Smooth muscle cell (in vitro differentiated cells): ENCODE measurements at regions not wholly inside any gene's neighbourhood (a gene's known extent, or its start where the extent isn't known, plus 50 kb on each side); places are given as distances from the start of the nearest gene placed in this dataset.

Experiments
- DNase-seq: peaks from one replicate; lab custom pipeline; 2025; ENCODE audit not compliant: unreplicated experiment; lab: John Stamatoyannopoulos, UW
- H2AFZ ChIP-seq: fragments of 200-600 bp; sonication (generic); 2 replicates; pipeline ENCODE4 v1.6.0; 2016; ENCODE audit warnings: antibody characterized with exemption, low read depth, mild to moderate bottlenecking
- H3F3A ChIP-seq: fragments of 200-600 bp; sonication (generic); 2 replicates; pipeline ENCODE4 v1.6.0; 2017; ENCODE audit warnings: antibody characterized with exemption, low read depth
- H3K27ac ChIP-seq: fragments of 200-600 bp; sonication (generic); 2 replicates; pipeline ENCODE4 v1.5.1; 2016; ENCODE audit warnings: low read depth, mild to moderate bottlenecking
- H3K27me3 ChIP-seq: fragments of 200-600 bp; sonication (generic); 2 replicates; pipeline ENCODE4 v1.6.1; 2016; ENCODE audit warnings: low read depth, mild to moderate bottlenecking
- H3K36me3 ChIP-seq: fragments of 200-600 bp; sonication (generic); 2 replicates; pipeline ENCODE4 v1.5.1; 2016; ENCODE audit warnings: low read depth
- H3K4me1 ChIP-seq: fragments of 200-600 bp; sonication (generic); 2 replicates; pipeline ENCODE4 v1.5.1; 2016; ENCODE audit warnings: low read depth
- H3K4me2 ChIP-seq: fragments of 200-600 bp; sonication (generic); 2 replicates; pipeline ENCODE4 v1.6.0; 2016; ENCODE audit warnings: mild to moderate bottlenecking
- H3K4me3 ChIP-seq: fragments of 200-600 bp; sonication (generic); 2 replicates; pipeline ENCODE4 v1.5.1; 2016; ENCODE audit warnings: mild to moderate bottlenecking
- H3K79me2 ChIP-seq: fragments of 200-600 bp; sonication (generic); 2 replicates; pipeline ENCODE4 v1.6.0; 2016; ENCODE audit warnings: low read depth, mild to moderate bottlenecking
- H3K9ac ChIP-seq: fragments of 200-600 bp; sonication (generic); 2 replicates; pipeline ENCODE4 v1.6.0; 2016; ENCODE audit warnings: low read depth
- H3K9me3 ChIP-seq: fragments of 200-600 bp; sonication (generic); replicated peaks from 2 replicates; pipeline ENCODE4 v1.5.1; 2016; ENCODE audit warnings: low read depth
- H4K20me1 ChIP-seq: fragments of 200-600 bp; sonication (generic); 2 replicates; pipeline ENCODE4 v1.6.0; 2016; ENCODE audit warnings: low read depth
- WGBS: methylation state at CpG from one replicate; pipeline ENCODE4 v1.1.7; 2016; ENCODE audit warnings: low lambda C conversion rate; 5-methylcytosine and 5-hydroxymethylcytosine counted together
- TF ChIP-seq, protein P1 (sequence below): fragments of 200-600 bp; sonication (generic); IDR thresholded peaks from 2 replicates; pipeline ENCODE4 v1.5.1; 2017; ENCODE audit warnings: borderline replicate concordance, mild to moderate bottlenecking, antibody characterized with exemption; ENCODE audit not compliant: insufficient read depth, poor library complexity, severe bottlenecking

DNA sequence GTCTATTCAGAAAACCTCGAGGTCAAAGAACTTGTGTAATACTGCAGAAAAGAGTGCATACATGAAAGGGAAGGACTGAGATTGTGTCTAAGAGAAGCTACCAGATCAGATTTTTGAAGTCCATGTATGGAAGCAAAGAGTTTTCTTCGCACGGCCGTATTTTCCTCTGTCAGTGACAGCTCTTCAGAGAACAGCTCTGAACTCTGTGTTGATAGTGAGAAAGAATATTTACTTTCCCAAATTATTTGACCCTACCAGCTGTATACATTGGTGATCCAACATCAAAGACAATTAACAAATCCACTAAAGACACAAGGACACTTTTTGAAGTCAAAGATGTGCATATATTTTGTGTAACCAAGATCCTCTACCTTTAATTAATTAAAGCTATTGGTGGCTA, 107.8 kb upstream of the PSMD7 start:
- Histone ChIP-seq H3K4me2 (no peak overlapping the region), H3K9ac (no peak overlapping the region), H2AFZ (no peak overlapping the region), H3K27ac (no peak overlapping the region), H3K4me1 (no peaks in the 10 kb centered on the region), H3F3A (no peaks in the 10 kb centered on the region), H4K20me1 (no peaks in the 10 kb centered on the region), H3K27me3 (no peaks in the 10 kb centered on the region), H3K79me2 (no peaks in the 10 kb centered on the region), H3K36me3 (no peaks in the 10 kb centered on the region), H3K4me3 (no peak overlapping the region), H3K9me3 (no peaks in the 10 kb centered on the region)
- WGBS = 88% methylated on average over 4 of the region's 4 CpGs
- no peak for DNase-seq
- TF ChIP-seq, protein P1, sequence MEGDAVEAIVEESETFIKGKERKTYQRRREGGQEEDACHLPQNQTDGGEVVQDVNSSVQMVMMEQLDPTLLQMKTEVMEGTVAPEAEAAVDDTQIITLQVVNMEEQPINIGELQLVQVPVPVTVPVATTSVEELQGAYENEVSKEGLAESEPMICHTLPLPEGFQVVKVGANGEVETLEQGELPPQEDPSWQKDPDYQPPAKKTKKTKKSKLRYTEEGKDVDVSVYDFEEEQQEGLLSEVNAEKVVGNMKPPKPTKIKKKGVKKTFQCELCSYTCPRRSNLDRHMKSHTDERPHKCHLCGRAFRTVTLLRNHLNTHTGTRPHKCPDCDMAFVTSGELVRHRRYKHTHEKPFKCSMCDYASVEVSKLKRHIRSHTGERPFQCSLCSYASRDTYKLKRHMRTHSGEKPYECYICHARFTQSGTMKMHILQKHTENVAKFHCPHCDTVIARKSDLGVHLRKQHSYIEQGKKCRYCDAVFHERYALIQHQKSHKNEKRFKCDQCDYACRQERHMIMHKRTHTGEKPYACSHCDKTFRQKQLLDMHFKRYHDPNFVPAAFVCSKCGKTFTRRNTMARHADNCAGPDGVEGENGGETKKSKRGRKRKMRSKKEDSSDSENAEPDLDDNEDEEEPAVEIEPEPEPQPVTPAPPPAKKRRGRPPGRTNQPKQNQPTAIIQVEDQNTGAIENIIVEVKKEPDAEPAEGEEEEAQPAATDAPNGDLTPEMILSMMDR = no peak

DNA sequence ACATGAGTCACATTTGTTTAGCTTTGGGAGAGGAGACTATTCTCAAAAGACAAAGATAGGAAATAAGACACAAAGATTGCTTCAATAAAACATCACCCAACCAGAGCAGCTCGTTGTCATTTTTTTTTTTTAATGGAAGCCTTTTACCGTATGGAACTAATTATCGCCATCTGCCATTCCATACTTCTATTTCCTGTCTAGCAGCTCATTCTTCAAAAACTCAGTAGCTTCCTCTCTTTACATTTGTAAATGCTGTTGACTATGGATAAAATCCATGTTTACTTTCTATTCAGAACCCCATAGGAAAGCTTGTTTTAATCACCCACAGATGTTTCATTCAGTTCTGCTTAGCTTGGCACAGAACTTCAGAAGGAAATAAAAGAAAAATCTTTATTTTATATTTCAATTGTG, 110.0 kb upstream of the PSMD7 start:
- WGBS = 34% methylated on average over 3 of the region's 3 CpGs
- no peaks in the 10 kb centered on the region for H3K27me3 ChIP-seq
- no peaks in the 10 kb centered on the region for H3K36me3 ChIP-seq
- no peaks in the 10 kb centered on the region for H3K9me3 ChIP-seq
- no peak overlapping the region for H3K9ac ChIP-seq
- DNase-seq = no peak
- no peak overlapping the region for H3K4me3 ChIP-seq
- H3K4me1 ChIP-seq = no peaks in the 10 kb centered on the region
- no peaks in the 10 kb centered on the region for H3K79me2 ChIP-seq
- H3F3A ChIP-seq = no peaks in the 10 kb centered on the region
- peak overlapping the region; percentile 65 for H3K4me2 ChIP-seq
- no peak overlapping the region for H3K27ac ChIP-seq
- TF ChIP-seq, protein P1 = no peak
- H2AFZ ChIP-seq = no peak overlapping the region
- no peaks in the 10 kb centered on the region for H4K20me1 ChIP-seq

DNA sequence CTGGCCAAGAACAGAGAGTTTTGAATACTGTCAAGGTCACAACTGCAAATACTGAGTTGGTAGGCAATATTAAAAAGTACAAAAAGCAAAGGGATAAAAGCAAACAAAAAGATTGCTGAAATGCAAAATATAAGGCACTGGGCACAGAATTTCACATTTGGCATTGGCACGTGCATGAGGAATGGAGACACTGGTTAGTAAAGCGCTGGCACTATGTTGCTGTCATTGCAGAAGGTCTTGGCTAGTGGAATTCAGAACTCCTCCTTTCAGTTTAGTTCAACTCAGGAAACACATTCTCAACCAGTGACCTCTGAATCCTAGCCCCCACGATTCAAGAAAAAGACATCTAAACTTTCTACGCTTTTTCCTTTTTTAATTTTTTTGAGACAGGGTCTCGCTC, 111.8 kb upstream of the PSMD7 start:
- H3K27me3 ChIP-seq = no peaks in the 10 kb centered on the region
- H3K79me2 ChIP-seq = no peaks in the 10 kb centered on the region
- no peaks in the 10 kb centered on the region for H3F3A ChIP-seq
- H3K4me1 ChIP-seq = no peaks in the 10 kb centered on the region
- no peaks in the 10 kb centered on the region for H3K36me3 ChIP-seq
- no peaks in the 10 kb centered on the region for H3K9me3 ChIP-seq
- no peak overlapping the region for H3K4me2 ChIP-seq
- no peak overlapping the region for H3K9ac ChIP-seq
- H4K20me1 ChIP-seq = no peaks in the 10 kb centered on the region
- no peak overlapping the region for H2AFZ ChIP-seq
- TF ChIP-seq, protein P1 = no peak
- H3K27ac ChIP-seq = no peak overlapping the region
- WGBS = 96% methylated on average over 5 of the region's 5 CpGs
- DNase-seq = no peak
- H3K4me3 ChIP-seq = no peak overlapping the region

DNA sequence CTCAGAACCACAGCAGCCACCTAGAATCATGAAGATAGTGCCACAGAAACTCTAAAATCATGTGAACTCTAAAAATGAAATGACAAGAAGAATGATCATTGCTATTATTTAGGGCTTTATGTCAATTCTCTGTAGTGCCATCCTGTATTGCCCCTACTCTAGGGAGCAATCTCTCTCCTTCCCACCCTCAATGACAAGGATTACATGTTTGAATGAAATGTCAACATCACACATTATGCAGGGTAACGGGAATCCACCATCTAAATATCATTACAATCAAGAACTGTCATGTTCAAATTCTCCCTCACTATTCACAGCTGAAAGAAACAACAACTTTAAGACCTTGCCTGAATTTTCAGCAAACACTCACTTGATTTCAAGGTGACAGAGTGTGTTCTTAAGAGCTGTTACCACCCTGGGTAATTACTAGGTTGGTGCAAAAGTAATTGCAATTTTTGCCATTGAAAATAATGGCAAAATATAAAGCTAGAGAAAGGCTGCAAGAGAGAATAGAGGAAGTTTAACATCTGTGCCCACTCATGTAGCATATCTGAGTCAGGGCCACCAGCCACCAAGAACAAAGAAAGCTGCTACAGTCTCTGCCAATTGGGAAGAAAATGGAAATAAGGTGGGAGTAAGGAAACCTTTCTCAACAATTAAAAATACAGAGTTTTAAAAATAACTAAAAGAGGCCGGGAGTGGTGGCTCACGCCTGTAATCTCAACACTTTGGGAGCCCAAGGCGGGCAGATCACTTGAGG, 112.8 kb upstream of the PSMD7 start:
- H4K20me1 ChIP-seq = no peaks in the 10 kb centered on the region
- H3K27me3 ChIP-seq = no peaks in the 10 kb centered on the region
- H3K9ac ChIP-seq = no peak overlapping the region
- H2AFZ ChIP-seq = no peak overlapping the region
- H3K36me3 ChIP-seq = no peaks in the 10 kb centered on the region
- H3K4me3 ChIP-seq = no peak overlapping the region
- 93% methylated on average over 4 of the region's 4 CpGs for WGBS
- H3K9me3 ChIP-seq = no peaks in the 10 kb centered on the region
- H3K4me1 ChIP-seq = no peaks in the 10 kb centered on the region
- no peaks in the 10 kb centered on the region for H3K79me2 ChIP-seq
- H3K4me2 ChIP-seq = no peak overlapping the region
- TF ChIP-seq, protein P1 = no peak
- no peak for DNase-seq
- H3K27ac ChIP-seq = no peak overlapping the region
- H3F3A ChIP-seq = no peaks in the 10 kb centered on the region
